Activated CD8-positive, alpha-beta T cell treated with anti-CD3 and anti-CD28 coated beads for 36 hours (primary cell): ENCODE measurements at regions not wholly inside any gene's neighbourhood (a gene's known extent, or its start where the extent isn't known, plus 50 kb on each side); places are given as distances from the start of the nearest gene placed in this dataset.

Experiments used
- ATAC-seq: fragments of 200-7000 bp; cut with Tn5 transposase; one replicate; pipeline ENCODE4 v1.10.0; 2021; ENCODE audit warnings: mild to moderate bottlenecking, moderate library complexity
- CTCF ChIA-PET: fragments of 350-600 bp; sonication (Branson Sonifier 250); formaldehyde crosslinking; loops from one replicate; lab custom pipeline; 2021; ENCODE audit warnings: antibody characterized with exemption; lab: Charles Lee
- POLR2A ChIA-PET: fragments of 350-600 bp; sonication (Branson Sonifier 250); formaldehyde crosslinking; loops from one replicate; lab custom pipeline; 2021; ENCODE audit warnings: antibody characterized with exemption; lab: Charles Lee
- DNase-seq: peaks from one replicate; pipeline ENCODE4 v3.0.0-alpha.2; 2020
- H3K27ac Mint-ChIP-seq: one replicate; pipeline ENCODE4 v1.8.0; 2021; ENCODE audit warnings: mild to moderate bottlenecking, mixed read lengths
- H3K27me3 Mint-ChIP-seq: one replicate; pipeline ENCODE4 v1.8.0; 2021; ENCODE audit warnings: mixed read lengths
- H3K36me3 Mint-ChIP-seq: one replicate; pipeline ENCODE4 v1.8.0; 2021; ENCODE audit warnings: low read depth, mixed read lengths
- H3K4me1 Mint-ChIP-seq: one replicate; pipeline ENCODE4 v1.8.0; 2021; ENCODE audit warnings: low read depth, mixed read lengths
- H3K4me3 Mint-ChIP-seq: one replicate; pipeline ENCODE4 v1.8.0; 2021; ENCODE audit warnings: mild to moderate bottlenecking, moderate library complexity, mixed read lengths
- H3K9me3 Mint-ChIP-seq: one replicate; pipeline ENCODE4 v1.8.0; 2021; ENCODE audit warnings: mixed read lengths
- CTCF ChIP-seq: fragments of 200-600 bp; IDR thresholded peaks from one replicate; pipeline ENCODE4 v1.8.0; 2022; ENCODE audit warnings: antibody characterized with exemption, mild to moderate bottlenecking
- intact Hi-C: fragments of 100-400 bp; cut with micrococcal nuclease; formaldehyde crosslinking; loops from one replicate; pipeline ENCODE4 v1.10.0; 2022

DNA sequence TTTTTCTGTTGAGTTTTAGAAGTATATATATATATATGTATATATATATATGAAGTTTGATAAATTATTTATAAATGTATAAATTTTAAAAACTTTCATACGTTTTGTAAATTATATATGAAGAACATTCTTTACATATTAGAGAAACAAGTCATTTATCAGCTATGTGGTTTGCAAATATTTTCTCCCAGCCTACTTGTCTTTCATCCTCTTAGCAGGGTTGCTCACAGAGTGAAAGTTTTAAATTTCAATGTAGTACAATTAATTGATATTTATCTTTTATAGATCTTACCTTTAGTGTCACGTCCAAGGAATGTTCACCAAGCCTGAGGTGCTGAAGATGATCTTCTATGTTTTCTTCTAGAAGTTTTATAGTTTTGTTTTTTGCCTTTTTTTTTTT lies 78.3 kb upstream of the HS6ST1 start:
- Mint-ChIP-seq H3K27me3 (peaks cover 4% of the 10 kb centered on the region), H3K27ac (no peak overlapping the region), H3K36me3 (no peaks in the 10 kb centered on the region), H3K4me3 (no peak overlapping the region), H3K4me1 (no peaks in the 10 kb centered on the region), H3K9me3 (no peaks in the 10 kb centered on the region)
- DNase-seq: no peak
- ChIA-PET CTCF (interaction anchor here (1.1 kb wide), 1 partner anchor 9 kb away, joined by 4 read pairs; no protein-coding TSS in a partner anchor), POLR2A (no interaction called here)
- no peak for TF ChIP-seq CTCF
- intact Hi-C loops: no loop called here
- ATAC-seq: no peak

GRCh38 chr2:128399256-128399655 lies 80.6 kb upstream of the HS6ST1 start:
- H3K9me3 Mint-ChIP-seq: no peaks in the 10 kb centered on the region
- no peak for TF ChIP-seq CTCF

DNA sequence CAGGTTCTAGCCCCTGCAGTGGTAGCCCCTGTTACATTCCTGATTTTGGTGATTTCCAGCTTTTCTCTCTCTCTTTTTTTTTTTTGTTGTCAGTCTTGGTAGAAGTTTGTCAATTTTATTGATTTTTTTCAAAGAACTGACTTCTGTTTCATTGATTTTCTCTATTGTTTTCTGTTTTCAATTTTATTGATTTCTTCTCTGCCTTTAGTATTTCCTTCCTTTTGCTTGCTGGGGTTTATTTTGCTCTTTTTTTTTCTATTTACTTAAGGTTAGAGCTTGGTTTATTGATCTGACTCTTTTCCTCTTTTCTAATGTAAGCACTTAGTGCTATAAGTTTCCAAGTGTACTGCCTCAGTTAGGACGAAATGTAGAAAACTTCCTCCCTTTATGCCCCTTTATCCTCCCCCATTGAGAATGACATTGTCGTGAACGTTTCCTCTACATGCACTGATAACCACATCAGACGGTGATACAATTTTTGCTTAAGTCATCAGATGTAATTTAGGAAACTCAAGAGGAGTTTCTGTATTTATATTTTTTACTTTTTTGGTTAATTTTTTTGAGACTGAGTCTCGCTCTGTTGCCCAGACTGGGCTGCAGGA lies 81.1 kb upstream of the HS6ST1 start:
- CTCF ChIA-PET: interaction anchor here (0.8 kb wide), 1 partner anchor 28 kb away, joined by 4 read pairs; no protein-coding TSS in a partner anchor
- H3K9me3 Mint-ChIP-seq: no peaks in the 10 kb centered on the region
- POLR2A ChIA-PET: no interaction called here
- peaks cover 13% of the 10 kb centered on the region for H3K27me3 Mint-ChIP-seq
- DNase-seq (no peak), ATAC-seq (no peak)
- intact Hi-C loops: no loop called here
- H3K4me3 Mint-ChIP-seq: no peak overlapping the region
- TF ChIP-seq CTCF: no peak
- no peak overlapping the region for H3K27ac Mint-ChIP-seq
- no peaks in the 10 kb centered on the region for H3K36me3 Mint-ChIP-seq
- H3K4me1 Mint-ChIP-seq: no peaks in the 10 kb centered on the region

More at GRCh38 chr2:128399256-128399655, 80.6 kb upstream of the HS6ST1 start:
- POLR2A ChIA-PET: no interaction called here
- intact Hi-C loops: no loop called here
- DNase-seq (no peak), ATAC-seq (no peak)
- H3K27ac Mint-ChIP-seq: no peak overlapping the region
- H3K27me3 Mint-ChIP-seq: peaks cover 13% of the 10 kb centered on the region
- H3K4me1 Mint-ChIP-seq: no peaks in the 10 kb centered on the region
- no peak overlapping the region for H3K4me3 Mint-ChIP-seq
- no peaks in the 10 kb centered on the region for H3K36me3 Mint-ChIP-seq
- CTCF ChIA-PET: no interaction called here

- ATAC-seq (no peak), DNase-seq (no peak)
- Mint-ChIP-seq H3K9me3 (no peaks in the 10 kb centered on the region), H3K27me3 (peaks cover 13% of the 10 kb centered on the region), H3K36me3 (no peaks in the 10 kb centered on the region), H3K27ac (no peak overlapping the region), H3K4me3 (no peak overlapping the region), H3K4me1 (no peaks in the 10 kb centered on the region)
- no peak for TF ChIP-seq CTCF
- intact Hi-C loops: no loop called here
- ChIA-PET POLR2A (no interaction called here), CTCF (no interaction called here)
Observed at GRCh38 chr2:128401680-128402079, 83.0 kb upstream of the HS6ST1 start.

GRCh38 chr2:128402911-128403670 lies 84.4 kb upstream of the HS6ST1 start:
- ChIA-PET POLR2A (no interaction called here), CTCF (no interaction called here)
- no peak for TF ChIP-seq CTCF
- intact Hi-C loops: no loop called here
- ATAC-seq: no peak
- no peaks in the 10 kb centered on the region for H3K36me3 Mint-ChIP-seq
- H3K27me3 Mint-ChIP-seq: peaks cover 13% of the 10 kb centered on the region
- no peak for DNase-seq
- no peaks in the 10 kb centered on the region for H3K9me3 Mint-ChIP-seq
- no peak overlapping the region for H3K27ac Mint-ChIP-seq
- H3K4me3 Mint-ChIP-seq: no peak overlapping the region
- H3K4me1 Mint-ChIP-seq: no peaks in the 10 kb centered on the region
